Hepatocyte (in vitro differentiated cells): ENCODE measurements at regions not wholly inside any gene's neighbourhood (a gene's known extent, or its start where the extent isn't known, plus 50 kb on each side); places are given as distances from the start of the nearest gene placed in this dataset.

Source experiments
- CTCF ChIP-seq: fragments of 200-600 bp; sonication (generic); IDR thresholded peaks from 2 replicates; pipeline ENCODE4 v1.5.1; 2016; ENCODE audit warnings: antibody characterized with exemption, mild to moderate bottlenecking; ENCODE audit not compliant: poor library complexity
- EZH2 ChIP-seq: fragments of 200-600 bp; sonication (generic); IDR thresholded peaks from 2 replicates; pipeline ENCODE4 v1.6.1; 2016; ENCODE audit warnings: antibody characterized with exemption, mild to moderate bottlenecking, borderline replicate concordance

- TF ChIP-seq CTCF (no peak), EZH2 (no peak)
These were observed 740.2 kb upstream of the NOVA1 start for GRCh38 chr14:27338012-27338411.
